HG03139 (cell line): ENCODE measurements at regions not wholly inside any gene's neighbourhood (a gene's known extent, or its start where the extent isn't known, plus 50 kb on each side); places are given as distances from the start of the nearest gene placed in this dataset.
"Not testable (repeated sequence)": the region's sequence is repeated elsewhere in the genome, so short reads cannot be mapped to it uniquely, and the experiment has no call there.

Experiments
- ATAC-seq: cut with Tn5 transposase; IDR thresholded peaks from one replicate; pipeline ENCODE4 v1.9.1; 2021; ENCODE audit not compliant: unreplicated experiment

DNA sequence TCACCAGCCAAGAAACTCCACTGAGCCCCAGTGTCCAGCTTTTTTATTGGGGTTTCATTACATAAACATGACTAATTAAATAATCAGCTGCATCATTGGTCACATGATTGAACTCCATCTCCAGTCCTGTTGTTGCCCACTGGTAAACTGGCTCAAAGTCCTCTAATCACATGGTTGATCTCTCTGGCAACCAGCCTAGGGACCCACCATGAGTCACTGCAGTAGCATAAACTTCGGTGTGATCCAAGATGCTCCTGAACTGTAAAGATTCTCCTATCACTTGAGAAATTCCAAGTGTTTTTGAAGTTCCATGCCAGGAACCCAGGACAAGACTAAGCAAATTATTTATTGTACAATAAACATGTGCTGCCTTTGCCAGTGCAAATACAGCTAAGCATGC lies 130.4 kb upstream of the AUTS2 start:
- ATAC-seq = no peak

DNA sequence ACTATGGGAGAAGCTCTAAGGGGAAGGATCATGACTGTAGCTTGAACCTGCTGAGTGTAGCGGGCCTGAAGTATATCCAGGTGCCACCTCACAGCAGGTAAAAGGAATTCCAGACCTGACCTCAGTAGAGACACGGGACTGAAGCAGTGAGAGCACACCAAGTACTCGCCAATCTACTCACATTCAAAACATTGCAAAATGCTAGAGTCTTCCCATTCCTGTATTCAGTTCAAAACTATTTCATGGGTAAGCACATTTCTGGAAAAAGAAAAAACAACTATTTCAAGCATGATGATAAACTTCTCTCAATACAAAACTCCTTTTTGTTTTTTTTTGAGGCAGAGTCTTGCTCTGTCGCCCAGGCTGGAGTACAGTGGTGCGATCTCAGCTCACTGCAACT lies 121.9 kb upstream of the AUTS2 start:
- no peak for ATAC-seq

DNA sequence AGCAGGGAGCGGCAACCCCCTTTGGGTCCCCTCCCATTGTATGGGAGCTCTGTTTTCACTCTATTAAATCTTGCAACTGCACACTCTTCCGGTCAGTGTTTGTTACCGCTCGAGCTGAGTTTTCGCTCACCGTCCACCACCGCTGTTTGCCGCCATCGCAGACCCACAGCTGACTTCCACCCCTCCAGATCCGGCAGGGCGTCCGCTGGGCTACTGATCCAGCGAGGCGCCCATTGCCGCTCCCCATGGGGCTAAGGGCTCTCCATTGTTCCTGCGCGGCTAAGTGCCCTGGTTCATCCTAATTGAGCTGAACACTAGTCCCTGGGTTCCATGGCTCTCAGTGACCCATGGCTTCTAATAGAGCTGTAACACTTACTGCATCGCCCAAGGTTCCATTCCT lies 115.6 kb upstream of the AUTS2 start:
- no peak for ATAC-seq

DNA sequence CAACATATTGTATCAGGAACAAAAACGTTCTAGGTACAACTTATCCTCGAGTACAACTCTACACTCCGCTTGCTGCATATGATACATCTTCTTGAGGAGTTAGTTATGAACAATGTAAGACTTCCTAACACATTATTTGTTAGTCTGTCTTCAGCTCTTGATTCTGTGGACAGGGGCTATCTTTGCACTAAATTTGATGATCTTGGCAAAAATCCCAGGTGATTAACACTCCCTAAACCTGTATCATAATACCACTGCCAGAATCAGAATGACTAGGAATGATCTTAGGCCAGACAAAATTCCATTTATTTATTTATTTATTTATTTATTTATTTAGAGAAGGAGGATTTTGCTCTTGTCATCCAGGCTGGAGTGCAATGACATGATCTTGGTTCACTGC lies 108.7 kb upstream of the AUTS2 start:
- no peak for ATAC-seq

DNA sequence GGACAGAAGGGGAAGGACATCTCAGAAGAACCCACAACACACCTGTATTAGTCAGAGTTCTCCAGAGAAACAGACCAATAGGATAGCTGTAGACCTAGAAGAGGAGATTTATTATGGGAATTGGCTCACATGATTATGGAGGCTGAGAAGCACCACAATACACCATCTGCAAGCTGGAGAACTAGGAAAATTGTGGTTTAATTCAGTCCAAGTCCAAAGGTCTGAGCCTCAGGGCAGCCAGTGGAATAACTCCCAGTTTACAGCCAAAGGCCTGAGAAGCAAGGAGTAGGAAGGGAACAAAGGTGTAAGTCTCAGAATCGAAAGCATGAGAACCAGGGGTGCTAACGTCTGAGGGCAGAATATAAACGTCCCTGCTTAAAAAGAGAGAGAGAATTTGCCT lies 99.6 kb upstream of the AUTS2 start:
- ATAC-seq = no peak

DNA sequence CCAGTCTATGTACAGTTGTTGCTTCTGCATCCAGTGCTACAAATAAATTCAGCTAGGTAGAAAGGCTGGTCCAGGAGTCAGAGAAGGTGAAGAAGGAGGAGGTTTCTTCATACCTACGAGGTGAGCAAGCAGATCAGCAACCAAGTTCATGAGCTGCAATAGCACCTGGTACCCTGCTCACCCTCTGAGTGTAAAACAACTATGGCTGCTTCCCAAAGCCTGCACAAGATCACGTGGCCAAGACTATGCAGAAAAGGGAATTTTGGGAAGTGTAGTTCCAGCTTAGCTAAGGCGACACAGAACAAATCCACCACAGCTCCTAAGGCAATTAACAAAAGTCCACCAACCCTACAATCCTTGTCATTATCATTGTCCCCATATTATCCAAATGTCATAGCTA lies 95.9 kb upstream of the AUTS2 start:
- no peak for ATAC-seq

GRCh38 chr7:69504733-69505420 lies 93.4 kb upstream of the AUTS2 start:
- ATAC-seq = no peak

DNA sequence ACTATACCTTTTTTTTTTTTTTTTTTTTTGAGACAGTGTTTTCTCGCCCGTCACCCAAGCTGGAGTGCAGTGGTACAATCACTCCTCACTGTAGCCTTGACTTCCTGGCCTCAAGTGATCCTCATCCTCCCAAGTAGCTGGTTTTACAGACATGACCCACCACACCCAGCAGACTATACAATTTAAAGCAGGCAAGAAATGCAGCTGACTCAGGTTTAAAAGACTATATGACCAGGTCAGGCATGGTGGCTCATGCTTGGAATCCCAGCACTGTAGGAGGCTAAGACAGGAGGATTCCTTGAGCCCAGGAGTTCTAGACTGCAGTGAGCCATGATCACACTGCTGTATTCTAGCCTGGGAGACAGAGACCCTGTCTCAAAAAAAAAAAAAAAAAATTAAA lies 89.5 kb upstream of the AUTS2 start:
- ATAC-seq = no peak

GRCh38 chr7:69510114-69510513 lies 88.2 kb upstream of the AUTS2 start:
- no peak for ATAC-seq

- ATAC-seq = no peak
Measured at GRCh38 chr7:69515495-69516212, 82.6 kb upstream of the AUTS2 start.

DNA sequence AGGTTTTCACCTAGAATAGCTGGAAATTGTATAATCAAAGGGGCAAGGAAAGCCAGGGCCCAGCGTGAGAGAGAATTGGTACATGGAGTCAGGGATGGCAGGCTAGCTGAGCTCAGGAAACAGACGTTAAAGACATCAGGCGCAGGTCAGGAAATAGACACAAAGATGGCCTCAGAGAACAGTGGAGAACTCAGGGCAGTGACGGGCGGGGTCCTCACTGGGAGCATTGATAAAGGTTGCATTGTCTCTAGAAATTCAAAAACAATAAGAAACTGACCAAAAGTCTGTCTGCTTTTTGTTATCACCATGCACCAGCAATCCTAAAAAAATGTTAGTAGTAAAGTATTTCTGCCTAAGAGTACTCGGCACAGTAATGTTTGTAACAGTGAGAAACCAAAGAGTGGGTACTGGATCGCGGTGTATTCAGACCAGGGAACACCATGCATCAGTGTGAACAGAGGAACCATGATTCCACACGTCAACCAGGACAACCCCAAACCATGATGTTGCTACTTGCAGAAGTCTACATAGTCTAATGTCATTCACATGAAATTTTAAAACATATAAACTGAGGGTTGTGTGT lies 81.9 kb upstream of the AUTS2 start:
- no peak for ATAC-seq

DNA sequence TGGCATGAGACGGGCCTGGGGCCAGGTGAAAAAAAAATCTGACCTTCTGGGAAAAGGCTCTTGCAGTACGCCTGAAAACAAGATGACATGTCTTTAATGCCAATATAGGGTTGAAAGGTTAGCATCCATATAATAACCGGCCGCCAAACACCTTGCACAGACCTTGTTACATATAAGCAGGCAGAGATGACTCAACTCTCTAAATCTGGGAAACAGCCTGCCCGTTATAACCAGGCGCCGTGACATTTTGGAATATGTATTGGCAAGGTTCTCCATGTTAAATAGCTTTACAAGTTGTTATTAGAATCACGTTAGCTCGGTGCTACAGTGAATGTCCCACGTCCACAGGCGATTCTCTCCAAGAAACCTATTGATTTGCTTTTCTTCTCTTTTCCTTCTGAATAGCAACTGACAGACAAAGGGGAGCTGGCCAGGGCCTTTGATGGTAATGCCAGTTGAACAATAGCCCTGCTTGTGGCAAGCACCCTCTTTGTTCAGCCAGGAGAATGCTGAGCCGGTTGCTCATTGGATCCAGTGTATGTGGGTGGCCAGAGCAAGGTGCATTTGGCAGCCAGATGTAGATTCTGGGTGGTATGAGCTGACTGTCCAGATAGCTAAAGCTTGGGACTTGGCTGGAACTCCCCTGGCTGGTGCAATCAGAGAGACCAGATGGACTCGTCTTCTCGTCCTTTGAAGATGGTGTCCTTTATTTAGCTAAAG lies 80.1 kb upstream of the AUTS2 start:
- no peak for ATAC-seq

GRCh38 chr7:69518705-69519077 lies 79.6 kb upstream of the AUTS2 start:
- no peak for ATAC-seq

- no peak for ATAC-seq
Measured at GRCh38 chr7:69526570-69526969, 71.7 kb upstream of the AUTS2 start.

DNA sequence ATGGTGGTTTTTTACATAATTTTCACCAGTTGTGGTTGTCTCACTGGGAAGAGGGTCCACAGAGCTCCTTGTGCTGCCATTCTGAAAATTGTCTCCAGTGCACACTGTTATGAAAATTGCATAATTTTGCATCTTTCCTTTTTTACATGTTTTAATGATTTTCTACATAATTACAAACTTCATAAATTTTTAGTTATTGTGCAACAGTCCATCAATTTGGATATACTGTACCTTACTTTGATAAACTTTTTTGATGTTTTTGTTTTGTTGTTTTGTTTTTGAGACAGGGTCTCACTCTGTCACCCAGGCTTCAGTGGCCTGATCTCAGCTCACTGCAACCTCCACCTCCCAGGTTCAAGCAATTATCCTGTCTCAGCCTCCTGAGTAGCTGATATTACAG lies 70.6 kb upstream of the AUTS2 start:
- no peak for ATAC-seq

DNA sequence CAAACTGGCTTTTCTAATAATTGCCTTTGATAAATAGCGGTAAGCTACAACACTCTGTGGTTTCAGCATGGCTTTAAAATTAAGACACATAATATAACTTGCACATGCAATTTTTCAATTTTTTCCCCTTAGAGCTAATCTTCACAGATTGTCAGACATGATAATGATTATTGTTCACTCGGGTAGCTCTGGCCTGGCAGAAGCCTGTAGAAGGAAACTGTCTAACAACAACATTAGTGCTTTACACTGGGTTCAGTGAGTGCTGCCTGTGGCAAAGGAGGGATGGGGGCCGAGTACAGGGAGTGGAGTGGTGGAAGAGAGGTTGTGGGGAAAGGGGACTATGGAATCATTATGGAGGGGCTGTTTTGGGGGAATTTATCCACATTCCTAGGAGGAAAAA lies 67.2 kb upstream of the AUTS2 start:
- ATAC-seq = no peak

DNA sequence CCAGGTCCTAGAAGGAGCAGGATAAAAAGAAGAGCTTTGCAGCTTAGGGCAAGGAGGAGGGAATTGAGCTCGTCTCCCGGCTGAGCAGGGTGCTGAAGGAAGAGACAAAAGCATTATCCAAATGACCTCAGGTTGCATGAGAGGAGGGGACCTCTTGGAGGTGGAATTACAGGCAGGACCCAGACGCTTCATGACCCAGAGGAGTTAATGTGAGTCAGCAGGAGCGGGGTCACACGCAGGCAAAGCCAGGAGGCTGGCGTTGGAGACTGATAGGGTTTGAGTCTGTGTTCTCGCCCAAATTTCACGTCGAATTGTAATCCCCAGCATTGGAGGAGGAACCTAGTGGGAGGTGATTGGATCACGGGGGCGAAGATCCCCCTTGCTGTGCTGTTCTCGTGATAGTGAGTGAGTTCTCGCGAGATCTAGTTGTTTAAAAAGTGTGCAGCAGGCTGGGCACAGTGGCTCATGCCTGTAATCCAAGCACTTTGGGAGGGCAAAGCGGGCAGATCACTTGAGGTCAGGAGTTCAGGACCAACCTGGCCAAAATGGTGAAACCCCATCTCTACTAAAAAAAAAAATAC lies 63.7 kb upstream of the AUTS2 start:
- no peak for ATAC-seq

GRCh38 chr7:69537691-69538090 lies 60.6 kb upstream of the AUTS2 start:
- ATAC-seq = no peak

DNA sequence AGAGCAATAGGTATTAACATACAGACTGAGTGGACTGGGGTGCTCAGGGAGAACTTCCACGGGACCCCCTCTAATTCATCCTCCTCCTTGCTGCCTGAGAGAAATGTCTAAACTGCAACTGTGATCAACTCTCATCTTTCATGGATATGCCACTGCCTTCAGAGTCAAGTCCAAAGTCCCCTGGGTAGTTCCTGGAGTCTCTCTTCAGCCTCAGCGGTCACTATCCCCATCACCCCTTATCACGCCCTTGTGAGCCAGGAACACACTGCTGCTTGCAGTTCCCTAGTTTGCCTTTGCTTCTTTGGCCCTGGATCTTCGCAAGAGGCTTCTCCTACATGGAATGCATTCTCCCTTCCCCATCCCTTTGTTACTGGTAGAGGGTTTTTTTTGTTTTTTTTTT lies 58.7 kb upstream of the AUTS2 start:
- no peak for ATAC-seq

- ATAC-seq = no peak
Measured at GRCh38 chr7:69540287-69540686, 58.0 kb upstream of the AUTS2 start.

GRCh38 chr7:69541779-69542432 lies 56.4 kb upstream of the AUTS2 start:
- ATAC-seq = not testable (repeated sequence)
